ENCODE measurements at regions not wholly inside any gene's neighbourhood (a gene's known extent, or its start where the extent isn't known, plus 50 kb on each side); places are given as distances from the start of the nearest gene placed in this dataset.

DNA sequence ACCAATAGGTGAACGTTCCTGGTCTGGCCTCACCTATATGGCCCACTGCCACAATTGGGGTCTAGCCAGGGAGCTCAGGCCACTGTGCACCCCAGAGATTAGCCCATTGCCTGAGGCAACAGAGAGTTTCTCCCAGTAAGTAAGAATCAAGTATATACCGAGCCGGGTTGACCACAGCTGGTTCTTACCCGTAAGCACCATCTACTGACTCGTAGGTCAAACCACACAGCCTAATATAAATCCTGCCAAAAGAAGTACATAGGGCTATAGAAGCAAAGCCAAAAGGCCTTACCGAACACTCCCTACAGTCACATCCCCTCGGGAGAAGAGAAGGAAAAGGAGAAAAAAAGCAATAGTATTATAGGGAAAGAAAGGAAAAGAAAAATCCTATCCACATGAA lies 463.6 kb upstream of the GJE1 start:
- DNase-seq: no peak
- Histone ChIP-seq H3K4me1 (peaks cover 7% of the 10 kb centered on the region), H3K27ac (replicated peaks) (no peak overlapping the region), H3K9me3 (replicated peaks) (no peaks in the 10 kb centered on the region), H3K27me3 (ENCODE audit: low read depth) (no peaks in the 10 kb centered on the region), H3K36me3 (no peaks in the 10 kb centered on the region), H3K4me3 (no peak overlapping the region)
- TF ChIP-seq, protein P1, sequence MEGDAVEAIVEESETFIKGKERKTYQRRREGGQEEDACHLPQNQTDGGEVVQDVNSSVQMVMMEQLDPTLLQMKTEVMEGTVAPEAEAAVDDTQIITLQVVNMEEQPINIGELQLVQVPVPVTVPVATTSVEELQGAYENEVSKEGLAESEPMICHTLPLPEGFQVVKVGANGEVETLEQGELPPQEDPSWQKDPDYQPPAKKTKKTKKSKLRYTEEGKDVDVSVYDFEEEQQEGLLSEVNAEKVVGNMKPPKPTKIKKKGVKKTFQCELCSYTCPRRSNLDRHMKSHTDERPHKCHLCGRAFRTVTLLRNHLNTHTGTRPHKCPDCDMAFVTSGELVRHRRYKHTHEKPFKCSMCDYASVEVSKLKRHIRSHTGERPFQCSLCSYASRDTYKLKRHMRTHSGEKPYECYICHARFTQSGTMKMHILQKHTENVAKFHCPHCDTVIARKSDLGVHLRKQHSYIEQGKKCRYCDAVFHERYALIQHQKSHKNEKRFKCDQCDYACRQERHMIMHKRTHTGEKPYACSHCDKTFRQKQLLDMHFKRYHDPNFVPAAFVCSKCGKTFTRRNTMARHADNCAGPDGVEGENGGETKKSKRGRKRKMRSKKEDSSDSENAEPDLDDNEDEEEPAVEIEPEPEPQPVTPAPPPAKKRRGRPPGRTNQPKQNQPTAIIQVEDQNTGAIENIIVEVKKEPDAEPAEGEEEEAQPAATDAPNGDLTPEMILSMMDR (IDR thresholded peaks at IDR 0.05; ENCODE audit: borderline replicate concordance): no peak
- intact Hi-C loops (cut with micrococcal nuclease): no loop called here

DNA sequence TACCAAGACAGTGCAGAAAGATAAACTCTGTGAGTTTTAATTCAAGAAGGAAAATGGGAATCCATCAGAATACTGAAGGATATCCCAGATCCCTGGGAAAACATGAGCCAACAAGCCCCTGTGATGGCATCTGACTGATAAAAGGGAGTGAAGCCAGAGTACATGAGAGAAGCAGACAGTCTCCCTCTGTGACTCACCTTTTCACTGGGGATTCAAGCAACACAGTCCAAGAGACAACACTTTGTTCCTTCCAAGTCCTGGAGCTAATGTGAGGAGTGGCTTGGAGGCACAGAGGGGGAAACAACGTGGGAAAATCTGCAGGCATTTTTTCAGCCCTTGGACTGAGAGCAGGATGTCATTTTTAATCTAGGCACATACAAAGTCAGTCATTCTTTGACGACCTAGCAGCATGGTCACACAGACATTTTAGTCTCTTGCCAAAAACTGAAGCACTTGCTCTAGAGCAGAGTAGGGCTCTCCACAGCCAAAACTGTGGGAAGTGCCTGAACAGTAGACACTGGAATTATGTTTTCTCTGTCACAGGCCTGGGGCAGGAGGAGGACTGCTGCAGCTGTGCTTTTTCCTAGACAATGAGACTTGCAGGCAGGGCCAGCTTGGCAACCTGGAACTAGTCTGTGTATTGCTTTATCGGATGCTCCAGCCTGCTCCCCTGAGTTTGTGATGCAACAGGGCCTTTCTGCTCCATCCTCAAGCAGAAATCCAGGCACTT lies 465.0 kb upstream of the GJE1 start:
- Histone ChIP-seq H3K4me1 (peaks cover 7% of the 10 kb centered on the region), H3K27ac (replicated peaks) (no peak overlapping the region), H3K9me3 (replicated peaks) (no peaks in the 10 kb centered on the region), H3K36me3 (no peaks in the 10 kb centered on the region), H3K4me3 (no peak overlapping the region), H3K27me3 (ENCODE audit: low read depth) (no peaks in the 10 kb centered on the region)
- intact Hi-C loops (cut with micrococcal nuclease): no loop called here
- DNase-seq: no peak
- TF ChIP-seq, protein P1 (IDR thresholded peaks at IDR 0.05; ENCODE audit: borderline replicate concordance): no peak

DNA sequence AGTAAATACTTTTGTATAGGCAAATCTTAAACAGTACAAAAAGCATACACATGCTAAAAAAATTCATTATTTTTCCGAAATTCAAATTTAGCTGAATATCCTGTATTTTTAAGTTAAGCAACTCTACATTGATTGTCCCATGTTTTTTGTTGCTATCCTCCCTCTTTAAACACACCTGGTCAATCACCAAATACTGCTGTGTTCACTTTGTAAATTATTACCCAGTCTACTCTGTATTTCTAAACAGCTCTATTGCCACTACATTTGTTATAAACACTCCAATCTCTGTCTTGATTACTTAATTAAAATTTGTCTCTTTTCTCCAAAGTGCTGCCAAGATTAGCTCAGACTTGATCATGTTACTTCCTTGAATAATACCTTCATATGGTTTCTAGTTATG lies 466.5 kb upstream of the GJE1 start:
- Histone ChIP-seq H3K36me3 (no peaks in the 10 kb centered on the region), H3K4me1 (peaks cover 7% of the 10 kb centered on the region), H3K9me3 (replicated peaks) (no peaks in the 10 kb centered on the region), H3K27me3 (ENCODE audit: low read depth) (no peaks in the 10 kb centered on the region), H3K27ac (replicated peaks) (no peak overlapping the region), H3K4me3 (no peak overlapping the region)
- intact Hi-C loops (cut with micrococcal nuclease): no loop called here
- TF ChIP-seq, protein P1 (IDR thresholded peaks at IDR 0.05; ENCODE audit: borderline replicate concordance): no peak
- DNase-seq: no peak

DNA sequence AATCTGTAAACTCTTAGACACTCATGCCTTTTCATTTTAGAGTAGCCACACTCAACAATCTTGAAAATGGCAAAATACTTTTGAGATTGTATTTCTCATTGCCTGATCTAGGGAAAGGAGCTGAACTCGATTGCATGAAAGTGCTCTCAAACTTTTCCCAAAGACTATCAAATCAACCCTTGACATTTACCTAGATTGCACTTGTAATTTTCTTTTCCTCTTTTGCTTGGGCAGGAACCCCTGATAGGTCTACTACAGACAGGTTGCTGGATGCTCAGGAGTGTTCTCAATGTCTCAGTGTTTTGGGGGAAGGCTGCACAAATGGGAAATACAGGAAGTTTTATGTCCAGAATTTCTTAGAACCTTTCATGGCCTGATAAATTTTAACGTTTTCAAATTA lies 468.0 kb upstream of the GJE1 start:
- TF ChIP-seq, protein P1 (IDR thresholded peaks at IDR 0.05; ENCODE audit: borderline replicate concordance): no peak
- no peak for DNase-seq
- peaks cover 7% of the 10 kb centered on the region for H3K4me1 ChIP-seq
- H3K36me3 ChIP-seq: no peaks in the 10 kb centered on the region
- no peak overlapping the region for H3K27ac ChIP-seq (replicated peaks)
- no peak overlapping the region for H3K4me3 ChIP-seq
- H3K27me3 ChIP-seq (ENCODE audit: low read depth): no peaks in the 10 kb centered on the region
- H3K9me3 ChIP-seq (replicated peaks): no peaks in the 10 kb centered on the region
- intact Hi-C loops (cut with micrococcal nuclease): no loop called here

DNA sequence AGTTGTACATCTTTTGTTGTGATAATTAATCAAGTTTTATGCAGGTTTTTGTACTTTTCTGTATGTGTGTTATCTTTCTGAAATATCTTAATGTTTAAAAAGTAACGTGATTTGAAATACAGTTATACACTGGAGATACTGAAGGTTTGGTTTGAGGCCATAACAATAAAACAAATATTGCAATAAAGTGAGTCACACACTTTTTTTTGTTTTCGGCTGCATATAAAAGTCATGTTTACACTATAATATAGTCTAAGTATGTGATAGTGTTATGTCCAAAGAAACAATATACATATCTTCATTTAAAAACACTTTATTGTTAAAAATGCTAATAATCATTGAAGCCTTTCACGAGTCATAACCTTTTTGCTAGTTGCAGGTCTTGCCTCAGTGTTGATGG lies 473.1 kb upstream of the GJE1 start:
- H3K27me3 ChIP-seq (ENCODE audit: low read depth): no peaks in the 10 kb centered on the region
- DNase-seq: no peak
- no peaks in the 10 kb centered on the region for H3K4me1 ChIP-seq
- H3K4me3 ChIP-seq: no peak overlapping the region
- H3K36me3 ChIP-seq: no peaks in the 10 kb centered on the region
- H3K9me3 ChIP-seq (replicated peaks): peaks cover 9% of the 10 kb centered on the region
- no peak overlapping the region for H3K27ac ChIP-seq (replicated peaks)
- intact Hi-C loops (cut with micrococcal nuclease): no loop called here
- TF ChIP-seq, protein P1 (IDR thresholded peaks at IDR 0.05; ENCODE audit: borderline replicate concordance): no peak
